HG03565 (cell line): ENCODE measurements at regions not wholly inside any gene's neighbourhood (a gene's known extent, or its start where the extent isn't known, plus 50 kb on each side); places are given as distances from the start of the nearest gene placed in this dataset.
"Not testable (repeated sequence)": the region's sequence is repeated elsewhere in the genome, so short reads cannot be mapped to it uniquely, and the experiment has no call there.

Source experiments
- ATAC-seq: cut with Tn5 transposase; IDR thresholded peaks from one replicate; pipeline ENCODE4 v1.9.1; 2021; ENCODE audit warnings: mild to moderate bottlenecking, moderate library complexity; ENCODE audit not compliant: unreplicated experiment

GRCh38 chr18:10114717-10115463 is 201.1 kb downstream of the VAPA start:
- ATAC-seq, result no peak

GRCh38 chr18:10116574-10116973 is 202.8 kb downstream of the VAPA start:
- no peak for ATAC-seq

GRCh38 chr18:10119528-10119927 is 205.7 kb downstream of the VAPA start:
- ATAC-seq, result no peak

GRCh38 chr18:10119991-10120390 is 206.2 kb downstream of the VAPA start:
- ATAC-seq, result no peak

- no peak for ATAC-seq
These were observed 206.8 kb downstream of the VAPA start for GRCh38 chr18:10120622-10121021.

- no peak for ATAC-seq
These were observed 207.2 kb downstream of the VAPA start for GRCh38 chr18:10121028-10121427.

- no peak for ATAC-seq
These were observed 208.1 kb downstream of the VAPA start for GRCh38 chr18:10121786-10122515.

- no peak for ATAC-seq
These were observed 209.5 kb downstream of the VAPA start for GRCh38 chr18:10122988-10123950.

GRCh38 chr18:10124071-10124470 is 210.3 kb downstream of the VAPA start:
- ATAC-seq, result no peak

- no peak for ATAC-seq
These were observed 210.7 kb downstream of the VAPA start for GRCh38 chr18:10124557-10124956.

GRCh38 chr18:10124967-10125366 is 211.2 kb downstream of the VAPA start:
- ATAC-seq, result no peak

GRCh38 chr18:10127729-10128128 is 213.9 kb downstream of the VAPA start:
- no peak for ATAC-seq

GRCh38 chr18:10128921-10129501 is 215.2 kb downstream of the VAPA start:
- no peak for ATAC-seq

- ATAC-seq, result no peak
These were observed 216.8 kb downstream of the VAPA start for GRCh38 chr18:10130606-10131005.

GRCh38 chr18:10131081-10131459 is 217.3 kb downstream of the VAPA start:
- no peak for ATAC-seq

- no peak for ATAC-seq
These were observed 217.9 kb downstream of the VAPA start for GRCh38 chr18:10131460-10132395.

GRCh38 chr18:10133516-10133915 is 219.7 kb downstream of the VAPA start:
- ATAC-seq, result no peak

GRCh38 chr18:10134204-10134603 is 220.4 kb downstream of the VAPA start:
- no peak for ATAC-seq

- ATAC-seq, result not testable (repeated sequence)
These were observed 220.9 kb downstream of the VAPA start for GRCh38 chr18:10134749-10135148.
